HCT116 (cell line): ENCODE measurements at regions not wholly inside any gene's neighbourhood (a gene's known extent, or its start where the extent isn't known, plus 50 kb on each side); places are given as distances from the start of the nearest gene placed in this dataset.

ENCODE experiments used
- ATAC-seq: fragments of 200-7000 bp; cut with Tn5 transposase; 2 replicates; pipeline ENCODE4 v1.9.1; 2020; ENCODE audit warnings: mild to moderate bottlenecking, moderate library complexity
- BruUV-seq: library from RNA; stranded (reverse); fragments of 400-500 nt; replicated peaks from 2 replicates; lab custom pipeline; 2021; lab: Mats Ljungman, UMichigan
- CTCF ChIA-PET: fragments of 300-600 bp; sonication (Branson Sonifier 250); formaldehyde crosslinking; loops from one replicate; lab custom pipeline; 2021; ENCODE audit warnings: antibody characterized with exemption; lab: Charles Lee
- POLR2A ChIA-PET: fragments of 300-600, 350-600 bp; sonication (Branson Sonifier 250); formaldehyde crosslinking; loops from one replicate; lab custom pipeline; 2021; ENCODE audit warnings: antibody characterized with exemption; lab: Charles Lee
- RAD21 ChIA-PET, 2 experiments: fragments of 300-600 bp; sonication (Branson Sonifier 250); formaldehyde crosslinking; loops; one replicate each; lab custom pipeline; 2023; ENCODE audit warnings: low total read pairs in 2 of 2; ENCODE audit not compliant: uncharacterized antibody in 2 of 2, unreplicated experiment in 2 of 2, low non-redundant PET in 1 of 2; lab: Charles Lee
- DNase-seq: peaks from one replicate; pipeline ENCODE4 v3.0.0-alpha.2; 2010; ENCODE audit warnings: low read depth, low spot score
- H2AFZ ChIP-seq: fragments of 200-600 bp; shearing (Covaris generic), sonication (generic); 2 replicates; pipeline ENCODE4 v1.6.1; 2017; ENCODE audit warnings: low read depth, mixed run types, mixed read lengths, antibody characterized with exemption, low read length; ENCODE audit not compliant: poor library complexity, severe bottlenecking
- H3K27ac ChIP-seq: 2 replicates; pipeline ENCODE4 v1.5.1; 2012; ENCODE audit warnings: low read depth, low read length
- H3K27me3 ChIP-seq: fragments of 200-600 bp; sonication (generic); 2 replicates; pipeline ENCODE4 v1.6.1; 2016; ENCODE audit warnings: mixed run types, low read length, mixed read lengths; ENCODE audit not compliant: insufficient read depth
- H3K36me3 ChIP-seq, 2 experiments: fragments of 200-500 bp in 1 of 2; fragments of 200-600 bp in 1 of 2; sonication (Bioruptor generic) in 1 of 2; sonication (generic) in 1 of 2; 2 replicates each; pipeline versions ENCODE4 v1.5.1 to v1.6.1; 2014 to 2016; ENCODE audit warnings: low read length in 2 of 2, inconsistent platforms in 1 of 2, mixed read lengths in 1 of 2, mixed run types in 1 of 2; ENCODE audit not compliant: insufficient read depth in 2 of 2, control insufficient read depth in 1 of 2
- H3K4me1 ChIP-seq, 2 experiments: fragments of 200-600 bp in 1 of 2; sonication (generic) in 1 of 2; 2 replicates each; pipeline versions ENCODE4 v1.5.1 to v1.6.1; 2012 to 2017; ENCODE audit warnings: low read length in 2 of 2, inconsistent platforms in 1 of 2, mild to moderate bottlenecking in 1 of 2, mixed read lengths in 1 of 2, mixed run types in 1 of 2, moderate library complexity in 1 of 2; ENCODE audit not compliant: insufficient read depth in 2 of 2, control insufficient read depth in 1 of 2
- H3K4me2 ChIP-seq: fragments of 200-600 bp; sonication (generic); 2 replicates; pipeline ENCODE4 v1.6.1; 2017; ENCODE audit warnings: mixed run types, low read length, mixed read lengths
- H3K4me3 ChIP-seq, 2 experiments: fragments of 200-600 bp in 1 of 2; sonication (generic) in 1 of 2; replicated peaks in 1 of 2; 2 replicates each; pipeline ENCODE4 v1.5.1; 2011 to 2016; ENCODE audit warnings: low read length in 2 of 2, control low read depth in 1 of 2, low read depth in 1 of 2, mild to moderate bottlenecking in 1 of 2, mixed read lengths in 1 of 2, mixed run types in 1 of 2
- H3K79me2 ChIP-seq: fragments of 200-600 bp; sonication (generic); 2 replicates; pipeline ENCODE4 v1.6.1; 2017; ENCODE audit warnings: mild to moderate bottlenecking, mixed run types, low read length, moderate library complexity, mixed read lengths; ENCODE audit not compliant: insufficient read depth
- H3K9ac ChIP-seq: fragments of 200-600 bp; sonication (generic); 2 replicates; pipeline ENCODE4 v1.6.1; 2016; ENCODE audit warnings: low read length, mixed read lengths
- H3K9me2 ChIP-seq: fragments of 200-600 bp; sonication (generic), shearing (Covaris generic); 2 replicates; pipeline ENCODE4 v1.6.1; 2017; ENCODE audit warnings: mixed run types, mild to moderate bottlenecking, moderate library complexity; ENCODE audit not compliant: insufficient read depth
- H3K9me3 ChIP-seq, 2 experiments: fragments of 200-500 bp in 1 of 2; fragments of 200-600 bp in 1 of 2; sonication (Bioruptor generic) in 1 of 2; sonication (generic) in 1 of 2; 2 replicates each; pipeline ENCODE4 v1.6.1; 2014 to 2017; ENCODE audit warnings: low read length in 2 of 2, mixed read lengths in 2 of 2, inconsistent platforms in 1 of 2, low read depth in 1 of 2, mild to moderate bottlenecking in 1 of 2, mixed run types in 1 of 2, moderate library complexity in 1 of 2; ENCODE audit not compliant: control insufficient read depth in 1 of 2, insufficient read depth in 1 of 2
- H4K20me1 ChIP-seq: fragments of 200-600 bp; sonication (generic), shearing (Covaris generic); 2 replicates; pipeline ENCODE4 v1.6.1; 2017; ENCODE audit warnings: mixed run types, mild to moderate bottlenecking, moderate library complexity; ENCODE audit not compliant: insufficient read depth
- CEBPB ChIP-seq: IDR thresholded peaks from 2 replicates; pipeline ENCODE4 v1.6.1; 2012; ENCODE audit warnings: low read depth
- ELF1 ChIP-seq: IDR thresholded peaks from 2 replicates; pipeline ENCODE4 v1.6.1; 2012; ENCODE audit warnings: low read depth, borderline replicate concordance
- EZH2 ChIP-seq: fragments of 200-600 bp; sonication (generic); IDR thresholded peaks from 2 replicates; pipeline ENCODE4 v1.6.1; 2017; ENCODE audit warnings: antibody characterized with exemption, mixed run types
- EZH2phosphoT487 ChIP-seq: fragments of 200-600 bp; IDR thresholded peaks from 2 replicates; pipeline ENCODE4 v1.6.1; 2018; ENCODE audit warnings: antibody characterized with exemption, borderline replicate concordance
- POLR2AphosphoS5 ChIP-seq: IDR thresholded peaks from 2 replicates; pipeline ENCODE4 v1.6.1; 2011; ENCODE audit warnings: mild to moderate bottlenecking, low read depth, low read length, moderate library complexity
- RAD21 ChIP-seq: IDR thresholded peaks from 2 replicates; pipeline ENCODE4 v1.6.1; 2012; ENCODE audit warnings: low read depth, mild to moderate bottlenecking
- SP1 ChIP-seq: IDR thresholded peaks from 2 replicates; pipeline ENCODE4 v1.6.1; 2012; ENCODE audit warnings: low read depth
- TCF7L2 ChIP-seq: IDR thresholded peaks from 2 replicates; pipeline ENCODE4 v1.7.0; 2011; ENCODE audit warnings: borderline replicate concordance, inconsistent platforms; ENCODE audit not compliant: insufficient read depth, insufficient read length; ENCODE audit errors: extremely low read depth
- YY1 ChIP-seq: IDR thresholded peaks from 2 replicates; pipeline ENCODE4 v1.6.1; 2011; ENCODE audit warnings: low read length, low read depth, moderate library complexity, mild to moderate bottlenecking; ENCODE audit not compliant: insufficient replicate concordance; ENCODE audit errors: extremely low read depth
- ZFX ChIP-seq: fragments of 450-650 bp; IDR thresholded peaks from 2 replicates; pipeline ENCODE4 v1.6.1; 2017
- intact Hi-C: fragments of 100-400 bp; cut with micrococcal nuclease; formaldehyde crosslinking; loops from 2 replicates; pipeline ENCODE4 v1.10.0; 2022

DNA sequence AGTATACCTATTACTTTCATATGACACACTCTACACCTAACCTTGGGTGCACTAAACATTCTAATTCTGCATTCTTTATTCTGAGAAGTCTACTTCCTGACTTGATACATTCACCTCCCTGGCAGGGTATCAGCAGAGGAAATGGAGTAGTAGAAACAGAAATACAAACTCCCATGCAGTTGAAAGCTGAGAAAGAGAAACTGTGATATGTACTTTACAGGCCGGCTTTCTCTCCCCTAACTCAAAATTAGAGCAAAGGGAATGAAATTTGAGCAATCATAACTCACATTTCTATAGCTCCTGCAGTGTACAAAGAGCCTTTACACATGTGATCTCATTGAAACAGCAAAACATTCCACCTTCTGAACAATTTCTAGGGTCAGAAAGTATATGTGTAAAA is 135.5 kb upstream of the COL8A1 start (continued):
- TF ChIP-seq YY1 = no peak
- no peak for TF ChIP-seq EZH2phosphoT487
- TF ChIP-seq ELF1 = no peak
- TF ChIP-seq SP1 = no peak
- no peak for TF ChIP-seq CEBPB

DNA sequence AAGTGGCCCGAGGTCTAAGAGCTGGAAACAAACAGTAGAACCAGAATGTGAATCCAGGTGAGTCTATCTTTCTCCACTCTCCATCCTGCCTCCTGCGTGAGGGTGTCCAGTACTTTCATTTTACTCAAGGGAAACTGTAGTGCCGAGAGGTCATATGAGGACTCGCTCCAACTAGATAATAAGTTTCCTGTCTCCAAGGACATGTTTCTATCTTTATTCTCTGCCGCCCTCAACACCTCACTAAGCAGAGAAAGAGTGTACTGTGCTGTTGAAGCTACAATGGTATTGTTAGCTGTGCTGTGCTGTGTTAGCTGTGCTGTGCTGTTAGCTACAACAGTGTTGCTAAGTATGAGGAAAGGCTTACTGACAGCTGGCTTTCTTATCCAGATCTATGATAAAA is 137.9 kb upstream of the COL8A1 start:
- no peaks in the 10 kb centered on the region for H3K9me2 ChIP-seq
- no peak overlapping the region for H3K4me2 ChIP-seq
- CTCF ChIA-PET = interaction anchor here (1.7 to 2.4 kb wide), 4 partner anchors 20 to 384 kb away, joined by 4 to 11 read pairs (median 6); no protein-coding TSS in a partner anchor
- no peaks in the 10 kb centered on the region for H4K20me1 ChIP-seq
- intact Hi-C loops = no loop called here
- H3K27me3 ChIP-seq = peaks cover 15% of the 10 kb centered on the region
- H2AFZ ChIP-seq = no peak overlapping the region
- no peak overlapping the region for H3K27ac ChIP-seq
- TF ChIP-seq RAD21 (no peak), EZH2 (no peak), YY1 (no peak), TCF7L2 (no peak), ZFX (no peak), ELF1 (no peak), POLR2AphosphoS5 (no peak)
- TF ChIP-seq, all 23 proteins: peak for 0
- no peaks in the 10 kb centered on the region for H3K4me1 ChIP-seq
- H3K36me3 ChIP-seq = no peaks in the 10 kb centered on the region
- RAD21 ChIA-PET = no interaction called here
- no peak overlapping the region for H3K4me3 ChIP-seq
- H3K9ac ChIP-seq = no peak overlapping the region
- ATAC-seq (no peak), DNase-seq (no peak)
- POLR2A ChIA-PET = no interaction called here
- no TSS peak for BruUV-seq
- H3K79me2 ChIP-seq = no peaks in the 10 kb centered on the region
- H3K9me3 ChIP-seq = no peaks in the 10 kb centered on the region
